Epithelial cell of esophagus (primary cell): ENCODE measurements at regions not wholly inside any gene's neighbourhood (a gene's known extent, or its start where the extent isn't known, plus 50 kb on each side); places are given as distances from the start of the nearest gene placed in this dataset.

Experiments
- DNase-seq: peaks from one replicate; pipeline ENCODE4 v3.0.0; 2010; ENCODE audit warnings: low read depth
- H3K4me3 ChIP-seq: 2 replicates; pipeline ENCODE4 v1.5.1; 2011; ENCODE audit warnings: mild to moderate bottlenecking, low read length, control low read depth
- CTCF ChIP-seq: IDR thresholded peaks from 2 replicates; pipeline ENCODE4 v1.5.1; 2011; ENCODE audit warnings: low read depth, mild to moderate bottlenecking, low read length, control low read depth, inconsistent platforms; ENCODE audit not compliant: insufficient read depth; ENCODE audit errors: missing control alignments

- TF ChIP-seq CTCF, result no peak
- DNase-seq, result no peak
- H3K4me3 ChIP-seq, result no peak overlapping the region
These were observed 75.8 kb upstream of the PRKG2 start for GRCh38 chr4:81290813-81291212.

GRCh38 chr4:81287101-81287500 lies 72.1 kb upstream of the PRKG2 start:
- no peak overlapping the region for H3K4me3 ChIP-seq
- no peak for TF ChIP-seq CTCF
- DNase-seq, result no peak

GRCh38 chr4:81282131-81282530 lies 67.1 kb upstream of the PRKG2 start:
- H3K4me3 ChIP-seq, result no peak overlapping the region
- no peak for DNase-seq
- no peak for TF ChIP-seq CTCF

- DNase-seq, result no peak
- H3K4me3 ChIP-seq, result no peak overlapping the region
- TF ChIP-seq CTCF, result no peak
These were observed 59.4 kb upstream of the PRKG2 start for GRCh38 chr4:81274460-81274859.

GRCh38 chr4:81272671-81273070 lies 57.6 kb upstream of the PRKG2 start:
- TF ChIP-seq CTCF, result no peak
- no peak overlapping the region for H3K4me3 ChIP-seq
- DNase-seq, result no peak
